ENCODE measurements at regions not wholly inside any gene's neighbourhood (a gene's known extent, or its start where the extent isn't known, plus 50 kb on each side); places are given as distances from the start of the nearest gene placed in this dataset.

DNA sequence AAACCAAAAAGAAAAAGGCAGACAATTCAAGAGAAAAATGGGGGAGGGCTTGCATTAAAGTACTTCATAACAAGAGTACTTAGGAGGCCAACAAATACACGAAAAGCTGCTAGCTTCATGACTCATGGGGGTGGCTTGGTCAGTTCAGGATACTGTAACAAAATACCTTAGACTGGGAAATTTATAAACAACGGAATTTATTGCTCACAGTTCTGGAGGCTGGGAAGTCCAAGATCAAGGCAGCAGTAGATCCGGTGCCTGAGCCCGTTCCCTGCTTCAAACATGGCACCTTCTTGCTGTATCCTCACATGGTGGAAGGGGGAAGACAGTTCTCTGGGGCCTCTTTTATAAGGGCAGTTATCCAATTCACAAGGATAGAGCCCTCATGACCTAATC is 111.4 kb downstream of the C9orf50 start:
- TF ChIP-seq, protein P1, sequence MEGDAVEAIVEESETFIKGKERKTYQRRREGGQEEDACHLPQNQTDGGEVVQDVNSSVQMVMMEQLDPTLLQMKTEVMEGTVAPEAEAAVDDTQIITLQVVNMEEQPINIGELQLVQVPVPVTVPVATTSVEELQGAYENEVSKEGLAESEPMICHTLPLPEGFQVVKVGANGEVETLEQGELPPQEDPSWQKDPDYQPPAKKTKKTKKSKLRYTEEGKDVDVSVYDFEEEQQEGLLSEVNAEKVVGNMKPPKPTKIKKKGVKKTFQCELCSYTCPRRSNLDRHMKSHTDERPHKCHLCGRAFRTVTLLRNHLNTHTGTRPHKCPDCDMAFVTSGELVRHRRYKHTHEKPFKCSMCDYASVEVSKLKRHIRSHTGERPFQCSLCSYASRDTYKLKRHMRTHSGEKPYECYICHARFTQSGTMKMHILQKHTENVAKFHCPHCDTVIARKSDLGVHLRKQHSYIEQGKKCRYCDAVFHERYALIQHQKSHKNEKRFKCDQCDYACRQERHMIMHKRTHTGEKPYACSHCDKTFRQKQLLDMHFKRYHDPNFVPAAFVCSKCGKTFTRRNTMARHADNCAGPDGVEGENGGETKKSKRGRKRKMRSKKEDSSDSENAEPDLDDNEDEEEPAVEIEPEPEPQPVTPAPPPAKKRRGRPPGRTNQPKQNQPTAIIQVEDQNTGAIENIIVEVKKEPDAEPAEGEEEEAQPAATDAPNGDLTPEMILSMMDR (IDR thresholded peaks at IDR 0.05) = no peak
- no peak for TF ChIP-seq POLR2A (IDR thresholded peaks at IDR 0.05)
